Activated CD4-positive, alpha-beta T cell treated with anti-CD3 and anti-CD28 coated beads for 36 hours (primary cell): ENCODE measurements at regions not wholly inside any gene's neighbourhood (a gene's known extent, or its start where the extent isn't known, plus 50 kb on each side); places are given as distances from the start of the nearest gene placed in this dataset.
"Not testable (repeated sequence)": the region's sequence is repeated elsewhere in the genome, so short reads cannot be mapped to it uniquely, and the experiment has no call there.

Experiments used
- ATAC-seq: fragments of 200-7000 bp; cut with Tn5 transposase; one replicate; pipeline ENCODE4 v1.10.0; 2021; ENCODE audit warnings: mild to moderate bottlenecking, moderate library complexity
- CTCF ChIA-PET: fragments of 350-600 bp; sonication (Branson Sonifier 250); formaldehyde crosslinking; loops from one replicate; lab custom pipeline; 2021; ENCODE audit warnings: antibody characterized with exemption; lab: Charles Lee
- POLR2A ChIA-PET: fragments of 350-600 bp; sonication (Branson Sonifier 250); formaldehyde crosslinking; loops from one replicate; lab custom pipeline; 2021; ENCODE audit warnings: antibody characterized with exemption, inconsistent platforms; lab: Charles Lee
- DNase-seq: peaks from one replicate; pipeline ENCODE4 v3.0.0-alpha.2; 2020
- H3K27ac Mint-ChIP-seq: one replicate; pipeline ENCODE4 v1.8.0; 2021; ENCODE audit warnings: mixed read lengths
- H3K27me3 Mint-ChIP-seq: one replicate; pipeline ENCODE4 v1.8.0; 2021; ENCODE audit warnings: mixed read lengths
- H3K36me3 Mint-ChIP-seq: one replicate; pipeline ENCODE4 v1.8.0; 2021; ENCODE audit warnings: low read depth, mixed read lengths
- H3K4me1 Mint-ChIP-seq: one replicate; pipeline ENCODE4 v1.8.0; 2021; ENCODE audit warnings: mixed read lengths
- H3K4me3 Mint-ChIP-seq: one replicate; pipeline ENCODE4 v1.8.0; 2021; ENCODE audit warnings: mild to moderate bottlenecking, moderate library complexity, mixed read lengths
- H3K9me3 Mint-ChIP-seq: one replicate; pipeline ENCODE4 v1.8.0; 2021; ENCODE audit warnings: low read depth, mixed read lengths
- intact Hi-C, 2 experiments: fragments of 100-400 bp; cut with DNase I in 1 of 2; cut with micrococcal nuclease in 1 of 2; formaldehyde crosslinking; loops; one replicate each; pipeline versions ENCODE4 v1.14.2 to v1.15.1; 2022 to 2024; cut with DNase I, micrococcal nuclease

DNA sequence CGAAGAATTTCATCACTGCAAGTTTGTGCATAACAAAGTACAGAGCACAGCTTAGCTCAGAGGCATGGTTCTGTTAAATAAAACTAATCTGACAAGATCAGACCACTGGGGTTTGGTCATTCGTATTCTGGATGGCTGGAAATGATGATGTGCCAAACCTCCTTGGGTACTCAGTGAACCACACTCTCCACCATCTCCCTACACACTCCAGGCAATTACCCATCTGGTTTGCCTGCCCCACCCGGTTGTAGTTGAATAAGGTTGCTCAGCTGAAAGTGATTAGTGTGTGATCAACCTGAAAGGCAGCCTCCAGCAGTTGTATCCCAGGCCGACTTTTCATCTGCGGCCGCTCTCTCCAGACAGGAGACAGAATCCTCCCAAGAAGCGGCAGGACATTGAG is 371.4 kb downstream of the TLE1 start:
- ATAC-seq, result no peak
- CTCF ChIA-PET, result no interaction called here
- no peaks in the 10 kb centered on the region for H3K27me3 Mint-ChIP-seq
- H3K4me1 Mint-ChIP-seq, result no peaks in the 10 kb centered on the region
- no peak overlapping the region for H3K4me3 Mint-ChIP-seq
- no peak for DNase-seq
- no peak overlapping the region for H3K27ac Mint-ChIP-seq
- intact Hi-C loops, result no loop called here
- H3K9me3 Mint-ChIP-seq, result peaks cover 4% of the 10 kb centered on the region
- no peaks in the 10 kb centered on the region for H3K36me3 Mint-ChIP-seq
- POLR2A ChIA-PET, result no interaction called here

DNA sequence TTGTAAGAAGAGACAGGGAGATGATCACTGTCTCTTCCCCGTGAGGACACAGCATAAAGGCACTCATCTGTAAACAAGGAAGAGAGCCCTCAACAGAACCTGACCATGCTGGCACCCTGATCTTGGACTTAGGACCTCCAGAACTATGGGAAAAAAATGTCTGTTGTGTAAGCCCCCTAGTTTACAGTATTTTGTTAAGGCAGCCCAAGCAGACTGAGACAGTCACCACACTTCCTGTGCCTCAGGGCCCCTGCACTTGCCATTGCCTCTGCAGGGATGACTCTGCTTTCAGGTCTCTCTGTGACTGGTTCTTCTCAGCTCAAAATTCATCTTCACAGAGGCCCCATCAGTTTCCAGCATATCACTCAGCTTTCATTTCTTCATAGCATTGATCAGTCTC is 372.1 kb downstream of the TLE1 start:
- ATAC-seq (no peak), DNase-seq (peak; percentile 4)
- ChIA-PET POLR2A (no interaction called here), CTCF (no interaction called here)
- H3K4me3 Mint-ChIP-seq, result no peak overlapping the region
- intact Hi-C loops, result no loop called here
- no peaks in the 10 kb centered on the region for H3K4me1 Mint-ChIP-seq
- H3K9me3 Mint-ChIP-seq, result peaks cover 2% of the 10 kb centered on the region
- no peak overlapping the region for H3K27ac Mint-ChIP-seq
- no peaks in the 10 kb centered on the region for H3K27me3 Mint-ChIP-seq
- H3K36me3 Mint-ChIP-seq, result no peaks in the 10 kb centered on the region

GRCh38 chr9:81314490-81314889 is 374.9 kb downstream of the TLE1 start:
- intact Hi-C loops, result no loop called here
- ATAC-seq (no peak), DNase-seq (no peak)
- H3K27ac Mint-ChIP-seq, result no peak overlapping the region
- no peaks in the 10 kb centered on the region for H3K36me3 Mint-ChIP-seq
- H3K4me3 Mint-ChIP-seq, result no peak overlapping the region
- no peaks in the 10 kb centered on the region for H3K27me3 Mint-ChIP-seq
- ChIA-PET CTCF (no interaction called here), POLR2A (no interaction called here)
- peaks cover 9% of the 10 kb centered on the region for H3K9me3 Mint-ChIP-seq
- no peaks in the 10 kb centered on the region for H3K4me1 Mint-ChIP-seq

DNA sequence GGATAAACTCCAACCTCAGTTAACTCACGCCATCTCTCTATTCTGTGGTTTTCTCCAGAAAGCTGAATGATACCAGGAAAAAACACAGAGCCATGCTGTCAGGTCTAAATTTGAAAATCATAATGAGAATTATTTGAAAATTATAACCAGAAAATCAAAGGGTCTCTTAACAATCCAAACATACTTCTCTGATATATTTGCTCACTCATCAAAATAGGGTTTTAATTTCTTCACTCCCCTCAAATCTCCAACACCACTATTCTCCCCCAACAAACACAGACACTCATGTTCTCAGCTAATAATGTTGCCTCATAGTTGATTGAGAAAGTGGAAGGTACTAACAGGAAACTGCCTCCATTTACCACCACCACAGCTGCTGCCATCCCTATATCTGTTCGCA is 375.5 kb downstream of the TLE1 start:
- no peak overlapping the region for H3K27ac Mint-ChIP-seq
- no peaks in the 10 kb centered on the region for H3K36me3 Mint-ChIP-seq
- CTCF ChIA-PET, result no interaction called here
- intact Hi-C loops, result no loop called here
- DNase-seq (no peak), ATAC-seq (no peak)
- POLR2A ChIA-PET, result no interaction called here
- peaks cover 13% of the 10 kb centered on the region for H3K9me3 Mint-ChIP-seq
- H3K4me1 Mint-ChIP-seq, result no peaks in the 10 kb centered on the region
- no peaks in the 10 kb centered on the region for H3K27me3 Mint-ChIP-seq
- H3K4me3 Mint-ChIP-seq, result no peak overlapping the region

DNA sequence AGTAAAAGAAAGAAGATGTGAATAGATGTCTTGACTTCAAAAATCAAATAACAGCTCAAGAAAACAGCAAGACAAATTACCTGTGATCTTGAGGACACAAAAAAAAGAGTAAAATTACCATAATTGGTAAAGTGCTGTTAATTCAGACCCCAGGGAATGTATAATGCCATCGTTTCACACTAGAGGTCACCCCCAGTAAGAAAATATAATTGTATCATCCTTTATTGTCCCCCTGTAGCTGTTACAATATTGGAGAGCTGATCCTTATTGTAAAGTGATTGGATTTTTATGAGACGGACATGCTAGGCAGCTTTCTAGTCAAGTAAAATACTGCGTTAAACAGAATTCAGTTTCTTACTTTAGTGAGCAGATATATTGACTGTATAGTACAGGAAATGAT is 377.0 kb downstream of the TLE1 start:
- intact Hi-C loops, result no loop called here
- ChIA-PET POLR2A (no interaction called here), CTCF (no interaction called here)
- DNase-seq (no peak), ATAC-seq (no peak)
- Mint-ChIP-seq H3K27ac (no peak overlapping the region), H3K4me1 (no peaks in the 10 kb centered on the region), H3K27me3 (no peaks in the 10 kb centered on the region), H3K9me3 (peaks cover 13% of the 10 kb centered on the region), H3K36me3 (no peaks in the 10 kb centered on the region), H3K4me3 (no peak overlapping the region)

- no peaks in the 10 kb centered on the region for H3K4me1 Mint-ChIP-seq
- DNase-seq (no peak), ATAC-seq (no peak)
- no peak overlapping the region for H3K4me3 Mint-ChIP-seq
- peaks cover 16% of the 10 kb centered on the region for H3K9me3 Mint-ChIP-seq
- H3K27ac Mint-ChIP-seq, result no peak overlapping the region
- H3K36me3 Mint-ChIP-seq, result no peaks in the 10 kb centered on the region
- POLR2A ChIA-PET, result no interaction called here
- intact Hi-C loops, result no loop called here
- CTCF ChIA-PET, result no interaction called here
- no peaks in the 10 kb centered on the region for H3K27me3 Mint-ChIP-seq
These were observed 380.9 kb downstream of the TLE1 start for GRCh38 chr9:81308404-81308803.

DNA sequence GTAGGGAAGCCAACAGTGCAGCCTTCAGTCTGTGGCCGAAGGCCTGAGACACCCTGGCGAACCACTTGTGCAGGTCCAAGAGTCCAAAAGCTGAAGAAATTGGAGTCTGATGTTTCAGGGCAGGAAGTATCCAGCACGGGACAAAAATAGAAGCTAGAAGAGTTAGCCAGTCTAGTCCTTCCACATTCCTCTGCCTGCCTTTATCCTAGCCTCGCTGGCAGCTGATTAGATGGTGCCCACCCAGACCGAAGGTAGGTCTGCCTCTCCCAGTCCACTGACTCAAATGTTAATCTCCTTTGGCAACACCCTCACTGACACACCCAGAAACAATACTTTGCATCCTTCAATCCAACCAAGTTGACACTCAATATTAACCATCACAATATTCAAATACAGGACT is 381.6 kb downstream of the TLE1 start:
- H3K4me1 Mint-ChIP-seq, H3K27me3 Mint-ChIP-seq, H3K27ac Mint-ChIP-seq, CTCF ChIA-PET, ATAC-seq, H3K36me3 Mint-ChIP-seq, H3K4me3 Mint-ChIP-seq, intact Hi-C loops, DNase-seq, POLR2A ChIA-PET: not testable (repeated sequence)
- peaks cover 16% of the 10 kb centered on the region for H3K9me3 Mint-ChIP-seq

DNA sequence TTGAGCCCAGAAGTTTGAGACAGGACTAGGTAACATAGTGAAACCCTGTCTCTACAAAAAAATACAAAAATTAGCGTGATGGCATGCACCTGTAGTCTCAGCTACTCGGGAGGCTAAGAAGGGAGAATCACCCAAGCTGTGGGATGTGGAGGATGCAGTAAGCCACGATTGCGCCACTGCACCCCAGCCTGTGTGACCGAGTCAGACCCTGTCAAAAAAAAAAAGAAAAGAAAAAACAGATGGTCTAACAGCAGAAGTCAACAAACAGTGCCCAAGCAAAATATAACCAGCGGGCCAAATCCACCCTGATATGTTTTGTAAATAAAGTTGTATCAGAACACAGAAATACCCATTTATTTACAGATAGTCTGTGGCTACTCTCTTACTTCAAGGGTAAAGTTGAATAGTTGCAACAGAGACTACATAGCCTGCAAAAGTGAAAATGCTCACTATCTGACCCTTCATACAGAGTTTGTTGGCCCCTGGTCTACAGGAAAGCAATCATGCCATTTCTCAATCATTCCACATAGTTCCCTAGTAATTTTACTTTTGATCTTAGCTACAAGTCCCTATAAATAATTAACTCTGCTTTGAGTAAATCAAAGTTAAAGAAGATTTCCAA is 383.7 kb downstream of the TLE1 start:
- ChIA-PET CTCF (no interaction called here), POLR2A (no interaction called here)
- no peak overlapping the region for H3K4me3 Mint-ChIP-seq
- no peak for ATAC-seq
- DNase-seq, result no peak
- H3K9me3 Mint-ChIP-seq, result peaks cover 16% of the 10 kb centered on the region
- no peaks in the 10 kb centered on the region for H3K4me1 Mint-ChIP-seq
- intact Hi-C loops, result no loop called here
- H3K27me3 Mint-ChIP-seq, result no peaks in the 10 kb centered on the region
- H3K36me3 Mint-ChIP-seq, result no peaks in the 10 kb centered on the region
- H3K27ac Mint-ChIP-seq, result no peak overlapping the region

DNA sequence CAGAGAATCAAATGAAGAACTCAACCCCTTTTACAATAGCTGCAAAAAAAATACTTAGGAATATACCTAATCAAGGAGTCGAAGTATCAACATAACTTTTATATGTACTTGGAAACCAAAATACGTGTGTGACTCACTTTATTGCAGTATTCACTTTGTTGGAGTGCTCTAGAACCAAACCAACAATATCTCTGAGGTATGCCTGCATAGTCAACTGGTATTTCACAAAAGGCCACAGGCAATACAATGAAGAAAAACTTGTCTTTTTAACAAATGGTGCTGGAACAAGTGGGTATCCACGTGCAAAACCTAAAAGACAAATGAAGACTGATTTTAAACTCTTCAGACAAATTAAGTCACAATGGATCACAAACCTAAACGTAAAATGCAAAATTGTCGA is 385.7 kb downstream of the TLE1 start:
- Mint-ChIP-seq H3K4me1 (no peaks in the 10 kb centered on the region), H3K27ac (no peak overlapping the region), H3K4me3 (no peak overlapping the region), H3K27me3 (no peaks in the 10 kb centered on the region), H3K36me3 (no peaks in the 10 kb centered on the region), H3K9me3 (peaks cover 3% of the 10 kb centered on the region)
- ATAC-seq, result no peak
- no peak for DNase-seq
- intact Hi-C loops, result no loop called here
- POLR2A ChIA-PET, result no interaction called here
- CTCF ChIA-PET, result no interaction called here

GRCh38 chr9:81293651-81294050 is 395.7 kb downstream of the TLE1 start:
- H3K4me3 Mint-ChIP-seq, result no peak overlapping the region
- DNase-seq, result no peak
- H3K4me1 Mint-ChIP-seq, result no peaks in the 10 kb centered on the region
- no peaks in the 10 kb centered on the region for H3K27me3 Mint-ChIP-seq
- no peaks in the 10 kb centered on the region for H3K36me3 Mint-ChIP-seq
- peaks cover 6% of the 10 kb centered on the region for H3K9me3 Mint-ChIP-seq
- CTCF ChIA-PET, result no interaction called here
- intact Hi-C loops, result no loop called here
- H3K27ac Mint-ChIP-seq, result no peak overlapping the region
- ATAC-seq, result no peak
- POLR2A ChIA-PET, result no interaction called here

GRCh38 chr9:81292056-81292805 is 397.1 kb downstream of the TLE1 start:
- POLR2A ChIA-PET, result no interaction called here
- DNase-seq, result no peak
- Mint-ChIP-seq H3K9me3 (peaks cover 3% of the 10 kb centered on the region), H3K4me3 (no peak overlapping the region), H3K4me1 (no peaks in the 10 kb centered on the region), H3K36me3 (no peaks in the 10 kb centered on the region), H3K27me3 (no peaks in the 10 kb centered on the region), H3K27ac (no peak overlapping the region)
- intact Hi-C loops, result no loop called here
- CTCF ChIA-PET, result no interaction called here
- ATAC-seq, result no peak

- no peak overlapping the region for H3K4me3 Mint-ChIP-seq
- peaks cover 10% of the 10 kb centered on the region for H3K9me3 Mint-ChIP-seq
- no peaks in the 10 kb centered on the region for H3K36me3 Mint-ChIP-seq
- DNase-seq, result no peak
- no peaks in the 10 kb centered on the region for H3K4me1 Mint-ChIP-seq
- H3K27ac Mint-ChIP-seq, result no peak overlapping the region
- no peaks in the 10 kb centered on the region for H3K27me3 Mint-ChIP-seq
- intact Hi-C loops, result no loop called here
- ChIA-PET POLR2A (no interaction called here), CTCF (no interaction called here)
- ATAC-seq, result no peak
These were observed 399.7 kb downstream of the TLE1 start for GRCh38 chr9:81289622-81290021.
